ENCODE measurements at regions not wholly inside any gene's neighbourhood (a gene's known extent, or its start where the extent isn't known, plus 50 kb on each side); places are given as distances from the start of the nearest gene placed in this dataset.

DNA sequence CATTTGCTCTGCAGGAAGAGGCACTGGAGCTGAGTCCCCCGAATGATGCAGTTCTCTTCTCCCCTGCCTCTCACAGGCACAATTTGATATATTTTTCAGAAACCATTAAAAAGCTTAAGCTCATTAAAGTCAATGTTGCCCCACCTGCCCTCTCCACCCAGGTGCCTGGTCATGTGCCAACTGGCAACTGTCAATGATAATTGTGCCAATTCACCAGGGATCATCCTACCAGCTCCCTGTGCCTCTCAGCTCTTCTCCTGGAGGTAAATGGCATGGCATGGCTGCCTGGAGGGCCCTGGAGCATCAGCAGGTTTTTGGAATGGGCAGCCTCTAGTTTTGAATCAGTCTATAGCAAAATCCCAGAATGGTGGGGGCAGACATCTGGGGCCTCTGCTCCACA lies 279.6 kb upstream of the ID2 start:
- no peak for DNase-seq

DNA sequence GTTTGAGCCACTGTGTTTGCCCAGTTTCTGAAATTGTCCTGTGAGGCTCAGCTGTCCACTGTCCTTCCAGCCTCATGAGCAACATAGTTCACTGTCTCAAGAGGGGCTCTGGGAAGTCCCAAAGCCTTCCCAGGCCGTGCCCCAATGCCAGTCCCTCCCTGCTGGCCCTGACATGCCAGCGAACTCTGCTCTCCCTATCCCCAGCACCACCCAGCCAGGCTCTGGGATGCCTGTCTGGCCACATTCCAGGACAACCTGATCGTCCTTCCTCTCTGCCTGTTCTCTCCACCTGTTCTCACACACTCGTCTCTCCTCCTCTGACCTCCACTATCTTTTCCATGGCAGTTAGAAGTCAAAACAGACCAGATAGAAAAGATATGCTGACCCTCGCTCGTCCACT lies 278.0 kb upstream of the ID2 start:
- DNase-seq: no peak

DNA sequence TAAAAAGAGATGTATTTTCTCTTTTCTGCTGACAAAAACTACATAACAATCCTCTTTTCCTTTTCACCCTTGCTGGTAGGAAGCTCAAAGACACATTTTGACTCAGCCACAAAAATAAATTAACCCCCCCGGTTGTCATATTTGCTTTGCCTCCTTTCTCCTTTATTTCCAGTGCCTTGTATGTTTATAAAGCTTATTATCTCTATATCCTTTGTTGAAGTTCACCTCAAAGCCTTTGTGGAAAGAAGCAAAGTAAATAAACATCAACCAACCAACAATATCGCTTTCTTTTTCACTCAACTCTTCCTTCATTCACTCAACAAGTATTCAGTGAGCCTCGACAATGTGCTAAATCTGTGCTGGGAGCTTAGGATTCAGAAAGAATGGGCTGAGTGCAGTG lies 276.5 kb upstream of the ID2 start:
- DNase-seq: no peak

DNA sequence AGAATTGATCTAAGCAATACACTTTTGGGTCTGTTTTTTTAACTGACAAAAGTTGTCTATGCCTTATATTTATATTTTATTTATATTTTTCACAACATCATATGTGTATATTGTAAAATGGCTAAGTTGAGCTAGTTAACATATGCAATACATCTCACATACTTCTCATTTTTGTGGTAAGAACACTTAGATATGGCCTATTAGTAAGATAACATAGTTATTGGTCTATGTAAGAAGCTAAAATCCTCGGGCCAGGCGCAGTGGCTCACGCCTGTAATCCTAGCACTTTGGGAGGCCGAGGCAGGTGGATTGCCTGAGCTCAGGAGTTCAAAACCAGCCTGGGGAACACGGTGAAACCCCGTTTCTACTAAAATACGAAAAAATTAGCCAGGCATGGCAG lies 275.6 kb upstream of the ID2 start:
- DNase-seq: no peak

DNA sequence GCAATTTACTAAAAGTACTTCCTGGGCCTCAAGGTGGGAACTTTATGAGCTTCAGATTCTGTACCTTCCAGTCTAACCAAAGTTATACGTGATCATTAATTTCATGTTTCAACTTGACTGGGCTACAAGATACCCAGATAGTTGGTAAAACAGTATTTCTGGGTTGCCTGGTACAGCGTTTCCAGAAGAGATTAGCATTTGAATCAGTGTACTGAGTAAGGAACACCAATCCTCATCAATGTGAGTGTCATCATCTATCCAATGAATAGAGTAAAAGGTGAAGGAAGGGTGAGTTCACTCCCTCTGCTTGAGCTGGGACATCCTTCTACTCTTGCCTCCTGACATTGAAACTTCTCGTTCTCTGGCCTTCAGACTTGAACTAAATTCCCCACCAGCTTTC lies 274.5 kb upstream of the ID2 start:
- no peak for DNase-seq

DNA sequence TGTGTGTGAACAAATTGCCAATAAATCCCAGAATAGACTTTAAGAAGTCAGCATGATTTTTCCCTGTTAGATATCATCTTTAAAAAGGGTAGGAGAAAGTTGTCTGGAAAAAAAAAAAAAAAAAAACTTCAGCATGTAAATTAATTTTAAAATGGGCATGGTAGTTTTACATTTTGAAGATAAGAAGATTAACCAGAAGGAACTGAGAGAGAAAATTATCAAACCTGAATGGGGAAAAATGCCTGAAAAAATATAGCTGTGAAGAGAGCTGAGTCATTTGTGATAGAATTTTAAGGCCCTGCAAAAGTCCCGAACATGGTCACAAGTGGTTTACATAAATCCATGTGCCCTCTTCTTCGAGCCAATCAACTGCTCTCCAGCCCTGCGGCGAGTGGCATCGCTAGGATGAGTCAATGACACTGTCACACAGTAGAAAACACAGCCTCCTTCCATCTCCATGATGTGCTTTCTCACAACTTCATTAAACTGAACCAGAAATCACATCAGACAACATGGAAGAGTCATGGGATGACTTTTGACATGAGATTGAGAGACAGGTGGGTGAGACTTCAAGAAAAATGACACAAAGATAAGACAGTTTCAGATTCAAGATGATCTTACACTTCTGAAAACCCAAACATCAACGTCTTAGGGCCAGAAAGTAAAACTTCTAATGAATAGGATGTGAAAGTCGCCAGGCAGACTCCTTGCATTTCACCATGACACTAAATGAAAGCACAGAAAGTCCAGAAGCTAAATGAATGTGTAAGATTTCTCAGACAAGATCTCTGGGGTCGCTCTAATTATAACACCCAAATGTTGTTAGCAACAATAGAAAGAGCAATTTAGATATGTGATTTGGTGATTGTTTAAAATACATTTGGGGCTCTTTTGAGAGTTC lies 273.0 kb upstream of the ID2 start:
- DNase-seq: no peak

DNA sequence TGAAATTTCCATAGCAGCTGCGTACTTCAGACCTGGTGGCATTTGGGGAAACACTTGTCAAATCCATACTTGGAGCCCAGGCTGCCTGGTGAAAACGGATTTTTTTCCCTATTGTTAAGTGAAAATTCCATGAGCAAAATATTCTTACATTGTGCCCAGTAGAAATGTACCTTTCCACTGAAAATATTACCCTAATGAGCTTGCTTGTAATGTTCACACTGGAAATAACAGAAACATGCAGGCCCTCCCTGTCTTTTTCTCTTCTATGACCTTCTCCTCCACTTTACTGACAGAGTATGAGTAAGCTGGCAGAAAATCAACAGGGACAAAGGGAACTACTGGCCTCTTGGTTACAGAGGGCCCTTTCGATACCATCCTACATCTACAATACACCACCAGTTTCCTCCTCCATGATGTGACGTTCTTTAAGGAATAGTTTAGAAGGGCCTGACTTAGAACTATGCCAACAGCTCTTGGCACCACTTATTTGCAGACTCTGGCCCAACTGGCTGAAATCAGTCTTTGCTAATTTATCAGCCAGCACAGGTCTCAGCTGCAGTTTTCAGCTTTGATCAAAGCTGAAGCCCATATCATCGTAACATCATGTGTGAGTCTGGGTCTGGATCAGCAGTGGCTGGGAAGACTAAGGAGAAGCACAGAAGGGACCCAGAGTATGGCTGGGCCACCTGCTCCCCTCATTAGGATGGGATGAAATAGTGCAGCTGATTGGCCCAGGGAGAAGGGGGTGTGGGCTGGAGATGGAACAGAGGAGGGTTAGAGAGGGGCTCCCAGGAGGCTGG lies 272.2 kb upstream of the ID2 start:
- DNase-seq: no peak

DNA sequence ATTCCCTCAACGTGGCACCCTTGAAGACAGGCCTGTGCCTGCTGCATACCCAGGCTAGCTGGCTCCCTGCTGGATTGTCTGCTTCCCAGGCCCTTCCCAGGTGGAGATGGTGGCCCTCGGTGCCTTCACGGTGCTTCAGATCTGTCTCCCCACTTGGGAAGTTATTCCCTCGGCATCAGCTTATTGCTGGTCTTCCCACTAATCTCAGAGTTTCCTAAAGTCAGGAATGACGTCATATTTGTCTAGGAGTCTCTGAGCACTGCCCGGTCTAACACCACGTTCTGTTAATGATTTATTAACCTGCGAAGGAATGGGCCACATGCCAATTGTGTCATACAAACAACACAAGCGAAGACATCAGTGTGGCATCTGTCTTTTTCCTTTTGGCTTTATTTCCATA lies 269.8 kb upstream of the ID2 start:
- DNase-seq: no peak

DNA sequence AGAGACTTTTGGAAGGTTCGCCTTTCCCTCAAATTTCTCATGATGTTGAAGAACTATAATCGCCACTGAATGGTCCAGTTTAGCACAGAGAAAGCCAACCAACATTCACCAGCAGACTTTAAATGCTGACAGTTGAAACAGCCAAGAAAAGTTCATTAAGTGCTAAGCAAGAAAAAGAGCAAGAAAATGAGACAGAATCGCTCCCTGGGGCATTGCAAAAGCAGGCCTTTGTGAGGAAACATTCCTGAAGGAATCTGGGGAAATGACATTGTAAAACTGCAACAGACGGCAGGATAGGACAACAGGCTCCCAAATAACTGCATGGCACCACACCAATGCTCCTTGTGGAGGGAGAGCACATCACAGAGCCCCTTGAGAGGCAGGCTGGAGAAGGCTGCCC lies 269.3 kb upstream of the ID2 start:
- no peak for DNase-seq

DNA sequence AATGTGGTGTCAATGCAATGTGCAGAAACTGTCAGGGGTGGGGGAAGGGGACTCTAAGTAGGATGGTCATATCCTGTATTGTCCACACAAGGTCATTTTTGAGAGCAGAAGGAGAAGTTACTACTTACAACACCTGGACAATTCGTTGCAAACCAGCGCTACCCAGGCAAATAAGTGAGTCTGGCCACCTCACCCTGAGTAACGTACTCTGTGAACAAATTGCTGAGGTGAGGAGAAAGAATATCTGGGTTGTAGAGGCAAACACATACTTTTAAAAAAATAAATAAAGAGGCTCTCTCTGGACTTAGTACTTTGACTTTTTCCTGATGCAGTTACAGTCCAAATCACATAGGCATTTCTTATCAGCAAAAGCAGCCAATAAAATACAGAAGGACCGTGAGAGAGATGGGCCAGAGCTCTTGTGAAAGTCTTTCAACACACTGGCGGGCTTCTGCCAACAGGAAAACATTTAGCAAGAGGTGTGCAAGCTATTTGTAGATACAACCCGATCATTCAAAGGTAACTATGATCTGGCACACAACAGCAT lies 268.2 kb upstream of the ID2 start:
- no peak for DNase-seq

DNA sequence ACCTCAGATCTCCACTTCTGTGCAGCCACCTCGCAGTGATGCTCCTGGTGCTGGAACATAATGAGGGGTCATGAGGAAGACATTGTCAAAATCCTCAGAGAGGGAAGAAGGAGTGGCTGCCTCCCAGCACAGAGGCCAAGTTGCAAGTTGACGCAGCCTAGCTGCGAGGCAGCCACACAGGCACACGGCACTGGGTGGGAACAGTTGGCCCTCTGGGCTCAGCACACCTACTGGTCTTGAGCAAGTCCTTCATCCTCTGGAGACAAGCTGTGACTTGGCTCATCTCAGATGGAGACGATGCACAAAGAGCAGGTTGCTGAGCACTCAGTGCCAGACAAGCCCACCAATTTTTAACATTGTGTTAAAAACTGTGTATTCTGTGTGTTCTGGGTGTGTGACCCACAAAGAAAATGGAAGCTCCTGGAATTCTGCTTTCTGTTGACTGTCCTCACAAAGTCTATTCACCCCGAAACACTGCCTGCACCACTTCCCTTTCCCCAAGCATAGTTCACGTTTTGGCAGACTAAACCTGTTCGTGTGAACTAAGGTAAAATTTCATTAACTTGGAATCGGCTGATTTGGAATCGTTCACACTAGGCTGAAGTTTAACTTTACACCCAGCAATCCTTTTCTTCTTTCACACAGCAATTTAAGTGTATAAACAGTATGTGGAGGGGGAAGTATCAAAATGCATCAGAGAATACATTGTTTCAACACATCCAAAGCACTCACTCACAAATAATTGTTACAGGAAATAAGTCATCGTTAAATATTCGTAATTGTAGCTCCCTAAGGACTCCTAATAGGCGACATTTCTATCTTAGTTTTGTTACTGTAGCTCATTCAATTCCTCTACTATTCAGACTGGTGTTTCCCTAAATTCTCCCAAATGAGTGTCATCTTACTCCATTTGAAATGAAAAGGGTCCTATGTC lies 266.6 kb upstream of the ID2 start:
- no peak for DNase-seq

DNA sequence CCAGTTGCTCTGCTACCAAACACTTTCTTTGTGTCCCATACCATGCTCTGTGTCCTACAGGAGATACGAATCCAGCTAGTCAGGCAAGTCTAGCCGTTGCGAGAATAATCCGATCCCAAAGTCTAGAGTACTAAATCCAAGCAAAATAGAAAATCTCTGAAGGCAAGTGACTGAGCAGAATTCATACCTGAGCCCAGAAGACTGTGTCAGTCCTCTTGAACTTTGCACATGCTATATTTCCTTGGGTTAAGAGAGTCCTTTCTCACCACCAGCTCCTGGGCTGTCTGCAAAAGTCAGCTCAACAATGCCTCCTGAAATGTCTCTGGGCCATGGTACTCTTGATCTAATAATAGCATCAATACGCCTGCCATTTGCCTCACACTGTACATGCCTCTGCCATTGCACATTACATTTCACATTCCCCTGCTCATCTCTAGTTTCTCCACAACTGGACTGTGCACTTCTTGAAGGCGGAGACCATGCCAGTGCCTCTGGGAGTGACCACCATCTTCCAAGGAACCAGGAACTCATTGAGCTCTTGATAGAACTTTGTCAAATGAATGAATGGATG lies 265.8 kb upstream of the ID2 start:
- DNase-seq: no peak

DNA sequence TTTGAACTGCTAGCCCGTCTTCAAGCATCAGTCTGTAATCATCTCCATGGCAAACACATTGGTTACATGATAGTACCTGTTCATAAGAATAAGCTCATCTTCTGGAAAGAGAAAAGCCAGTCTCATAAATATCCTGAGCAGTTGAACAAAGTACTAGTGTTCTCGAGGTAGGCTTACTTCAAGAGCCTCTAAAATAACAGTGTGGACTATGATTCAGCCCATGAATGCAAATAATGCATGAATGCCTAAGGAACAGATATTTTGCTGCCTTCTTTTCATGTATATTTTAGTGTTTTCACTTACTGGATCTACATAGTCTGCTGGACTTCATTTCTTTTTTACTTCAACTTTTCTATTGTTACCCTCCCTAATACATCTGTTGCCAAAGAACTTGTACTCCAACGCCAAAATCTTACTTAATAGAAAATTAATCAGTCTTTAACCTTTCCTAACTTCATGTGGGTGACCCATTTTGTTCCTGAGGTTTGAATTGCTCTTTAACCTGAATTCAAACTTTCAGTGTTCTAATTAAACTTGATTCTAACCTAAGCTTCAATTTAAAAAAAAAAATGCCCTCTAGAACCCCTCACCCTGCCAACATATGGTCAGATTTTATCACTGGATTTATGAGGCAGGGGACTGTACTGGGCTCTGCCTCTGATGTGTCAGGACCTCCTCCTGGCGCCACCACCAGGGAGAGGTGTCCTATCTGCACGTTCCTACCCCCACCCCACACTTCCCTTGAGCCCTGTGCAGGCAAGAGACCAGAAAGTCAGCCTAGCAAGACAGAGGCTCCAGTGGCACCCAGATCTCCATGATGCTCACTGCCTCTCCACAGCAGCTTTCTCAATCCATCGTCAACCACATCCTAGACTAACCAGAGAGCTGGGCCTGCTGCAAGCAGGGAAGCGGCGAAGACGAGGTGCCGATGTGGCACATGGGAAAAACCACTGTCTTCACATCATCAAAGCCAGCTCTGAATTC lies 264.7 kb upstream of the ID2 start:
- DNase-seq: no peak

DNA sequence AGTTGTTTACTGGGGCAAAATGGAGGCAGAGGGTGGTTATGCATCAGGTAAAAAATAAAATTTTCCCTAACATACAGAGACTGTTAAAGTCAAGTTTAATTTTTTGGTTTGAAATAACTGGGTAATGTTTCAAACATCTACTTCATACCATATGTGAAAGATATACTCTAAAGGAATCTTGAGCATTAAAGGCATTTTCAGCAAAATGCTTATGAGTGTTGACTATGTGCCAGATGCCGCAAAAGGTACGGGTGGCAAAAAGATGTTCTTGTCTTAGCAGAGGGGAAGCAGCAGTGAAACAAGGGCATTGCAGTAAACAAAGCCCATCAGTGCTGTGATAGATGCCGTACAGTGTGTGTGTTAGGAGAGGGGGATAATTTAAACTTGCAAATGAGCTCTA lies 263.1 kb upstream of the ID2 start:
- no peak for DNase-seq

DNA sequence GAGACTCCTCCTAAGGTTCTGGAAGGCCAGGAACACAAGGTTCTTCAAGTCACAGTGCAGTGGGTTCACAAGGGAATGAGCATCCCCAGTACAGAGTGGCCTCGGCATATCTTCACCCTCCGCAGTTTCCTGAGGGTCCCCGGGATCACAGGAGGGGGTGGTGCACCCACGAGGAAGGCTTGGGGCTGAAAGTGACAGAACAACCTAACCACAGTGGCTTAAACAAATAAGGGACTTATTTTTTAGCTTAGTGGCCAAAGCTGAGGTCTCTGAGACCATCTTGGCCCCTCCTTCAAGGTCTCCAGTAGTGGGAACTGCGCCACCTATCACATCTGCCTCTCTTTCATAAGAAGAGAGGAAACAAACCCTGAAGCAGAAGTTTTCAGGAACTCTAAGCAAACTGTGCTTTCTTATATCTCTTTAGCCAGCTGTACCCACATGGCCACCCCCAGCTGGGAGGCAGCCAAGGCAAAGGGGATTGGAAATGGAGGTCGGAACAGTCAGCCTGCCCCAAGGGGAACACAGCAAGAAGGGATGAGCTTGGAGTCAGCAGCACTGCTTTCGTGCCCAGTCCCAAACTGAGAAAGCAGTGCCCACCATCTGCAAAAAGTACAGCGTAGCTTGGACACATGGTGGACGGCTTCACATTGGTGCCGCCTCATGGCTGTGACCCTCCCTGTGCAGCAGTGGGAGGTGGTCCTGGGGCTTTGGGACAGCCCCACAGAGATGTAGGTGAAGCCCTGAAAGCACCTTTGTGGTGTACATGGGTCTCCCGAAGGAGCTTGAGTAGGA lies 260.0 kb upstream of the ID2 start:
- DNase-seq: no peak

DNA sequence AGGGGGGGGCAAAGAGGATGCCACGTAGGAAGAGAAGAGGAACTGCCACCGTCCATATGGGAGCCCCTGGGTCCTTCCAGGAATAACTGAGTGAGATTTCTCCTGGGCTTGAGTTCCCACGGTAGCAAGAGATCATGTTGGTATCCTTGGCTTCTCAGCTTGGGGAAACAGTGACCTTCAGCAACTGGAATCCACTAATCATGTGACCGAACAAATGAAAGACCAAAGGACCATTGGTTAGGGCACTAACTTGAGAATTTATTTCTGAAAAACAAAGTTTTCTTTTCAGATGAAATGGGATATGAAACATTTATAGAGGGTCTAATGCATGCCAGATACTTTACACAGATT lies 259.4 kb upstream of the ID2 start:
- no peak for DNase-seq

DNA sequence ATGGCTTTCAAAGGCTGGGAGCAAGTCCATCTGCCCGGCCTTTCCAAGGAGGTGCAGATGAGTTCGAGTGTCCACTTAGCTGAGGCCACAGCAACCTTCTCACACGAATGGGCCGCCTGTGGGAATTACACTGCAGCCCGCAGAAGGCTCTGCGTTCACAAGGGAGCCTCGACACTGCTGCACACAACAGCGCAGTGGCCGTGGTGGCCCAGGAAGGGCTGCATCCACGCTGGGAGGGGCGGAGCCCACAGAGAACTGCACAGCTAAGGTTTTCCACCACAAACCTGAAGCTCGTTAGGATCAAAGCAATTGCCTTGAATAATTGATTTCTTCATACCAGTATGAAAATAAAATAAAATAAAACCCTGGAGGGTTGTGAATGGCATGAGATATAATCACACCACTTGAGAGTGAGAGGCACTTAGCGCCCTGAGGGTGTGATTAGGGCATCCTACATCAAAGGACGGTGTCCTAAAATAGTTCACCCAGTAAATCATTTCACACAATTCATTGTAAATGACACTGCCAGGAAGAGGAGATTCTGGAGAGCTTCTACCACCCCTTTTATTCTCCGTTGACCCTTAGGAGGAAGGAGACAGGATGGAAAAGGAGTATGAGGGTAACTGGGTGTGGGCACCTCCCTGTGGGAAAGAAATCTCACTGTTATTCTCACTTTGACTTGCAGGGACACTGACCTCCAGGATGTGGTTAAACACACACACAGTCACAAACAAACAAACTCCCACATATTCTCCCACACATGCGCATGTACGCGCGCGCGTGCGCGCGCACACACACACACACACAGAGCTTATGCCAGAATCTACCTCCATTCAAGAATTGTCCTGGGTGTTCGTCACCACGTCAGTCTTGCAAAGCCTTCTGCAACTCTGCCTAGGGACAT lies 256.6 kb upstream of the ID2 start:
- DNase-seq: no peak

DNA sequence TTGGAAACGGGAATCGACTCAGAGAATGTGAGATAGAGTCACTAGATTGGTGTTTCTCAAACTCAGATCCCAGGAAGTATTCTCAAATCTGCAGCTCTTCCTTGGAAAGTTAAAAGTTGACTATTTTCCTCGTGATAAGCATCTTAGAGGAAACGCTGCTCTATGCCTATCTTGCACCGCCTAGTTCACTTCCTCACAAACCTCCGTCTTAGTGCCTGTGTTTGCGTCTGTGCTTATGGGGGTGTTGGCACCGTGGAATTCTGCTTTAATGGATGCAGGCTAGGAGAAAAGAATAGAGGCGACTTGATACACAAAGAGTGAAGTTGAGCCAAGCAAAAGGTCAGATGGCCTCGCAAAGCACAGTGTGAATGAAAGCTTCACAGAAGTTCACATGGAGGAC lies 255.3 kb upstream of the ID2 start:
- DNase-seq: no peak

DNA sequence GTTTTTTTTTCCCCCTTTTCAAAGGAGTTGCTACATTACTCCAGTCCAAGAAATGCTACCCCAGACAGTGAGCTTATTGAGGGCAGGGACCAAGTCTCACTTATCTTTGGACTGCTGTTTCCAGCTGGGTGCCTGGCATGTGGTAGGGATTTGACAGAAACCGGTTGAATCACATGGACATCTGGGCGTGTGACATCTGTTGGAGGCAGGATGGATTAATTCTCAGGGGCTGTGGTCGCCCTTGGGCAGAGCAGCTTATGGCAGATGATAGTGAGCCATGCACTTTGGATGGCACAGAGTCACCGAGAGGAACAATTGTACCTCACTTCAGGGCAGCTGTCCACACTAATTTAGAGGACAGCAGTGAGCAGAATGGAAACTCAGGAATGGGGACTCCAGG lies 254.6 kb upstream of the ID2 start:
- DNase-seq: no peak
